HEK293T (cell line): ENCODE measurements at regions not wholly inside any gene's neighbourhood (a gene's known extent, or its start where the extent isn't known, plus 50 kb on each side); places are given as distances from the start of the nearest gene placed in this dataset.

Source experiments
- CTCF ChIA-PET: fragments of 350-600 bp; formaldehyde crosslinking; extraction: SDS; loops from one replicate; lab custom pipeline; 2021; ENCODE audit warnings: antibody characterized with exemption, inconsistent platforms; lab: Yijun Ruan, JAX
- POLR2A ChIA-PET: fragments of 350-600 bp; formaldehyde crosslinking; extraction: SDS; loops from one replicate; lab custom pipeline; 2020; ENCODE audit warnings: antibody characterized with exemption, inconsistent platforms; lab: Yijun Ruan, JAX
- DNase-seq: peaks from one replicate; pipeline ENCODE4 v3.0.0; 2012; ENCODE audit warnings: mixed read lengths; ENCODE audit errors: extremely low spot score
- ARNT ChIP-seq: fragments of 450-650 bp; IDR thresholded peaks from 2 replicates; pipeline ENCODE4 v1.6.1; 2017; ENCODE audit warnings: mild to moderate bottlenecking
- BHLHE40 ChIP-seq: fragments of 450-650 bp; IDR thresholded peaks from 2 replicates; pipeline ENCODE4 v1.6.1; 2016; ENCODE audit warnings: mild to moderate bottlenecking, moderate library complexity, borderline replicate concordance
- CTBP1 ChIP-seq: fragments of 450-650 bp; IDR thresholded peaks from 2 replicates; pipeline ENCODE4 v1.6.1; 2016; ENCODE audit warnings: borderline replicate concordance
- ELF4 ChIP-seq: fragments of 450-650 bp; IDR thresholded peaks from 2 replicates; pipeline ENCODE4 v1.6.1; 2017; ENCODE audit warnings: antibody characterized with exemption
- FOXA1 ChIP-seq: fragments of 450-650 bp; IDR thresholded peaks from 2 replicates; pipeline ENCODE4 v1.6.1; 2016; ENCODE audit warnings: mild to moderate bottlenecking
- FOXK2 ChIP-seq: fragments of 450-650 bp; IDR thresholded peaks from 2 replicates; pipeline ENCODE4 v1.6.1; 2016; ENCODE audit warnings: mild to moderate bottlenecking
- FOXM1 ChIP-seq: fragments of 450-650 bp; IDR thresholded peaks from 2 replicates; pipeline ENCODE4 v1.6.1; 2017; ENCODE audit warnings: mild to moderate bottlenecking, borderline replicate concordance
- HDGF ChIP-seq: fragments of 450-650 bp; IDR thresholded peaks from 2 replicates; pipeline ENCODE4 v1.6.1; 2017; ENCODE audit warnings: antibody characterized with exemption, borderline replicate concordance
- L3MBTL2 ChIP-seq: fragments of 450-650 bp; conservative IDR thresholded peaks from 2 replicates; pipeline ENCODE4 v1.6.1; 2016; ENCODE audit warnings: mild to moderate bottlenecking
- LEF1 ChIP-seq: fragments of 450-650 bp; IDR thresholded peaks from 2 replicates; pipeline ENCODE4 v1.6.1; 2017; ENCODE audit warnings: mild to moderate bottlenecking, borderline replicate concordance
- NFRKB ChIP-seq: fragments of 450-650 bp; IDR thresholded peaks from 2 replicates; pipeline ENCODE4 v1.6.1; 2016; ENCODE audit warnings: mild to moderate bottlenecking, moderate library complexity
- PKNOX1 ChIP-seq: fragments of 450-650 bp; IDR thresholded peaks from 2 replicates; pipeline ENCODE4 v1.6.1; 2016
- SP1 ChIP-seq: fragments of 450-650 bp; IDR thresholded peaks from 2 replicates; pipeline ENCODE4 v1.6.1; 2017
- SUZ12 ChIP-seq: fragments of 450-650 bp; IDR thresholded peaks from 2 replicates; pipeline ENCODE4 v1.6.1; 2016; ENCODE audit warnings: mild to moderate bottlenecking
- TARDBP ChIP-seq: fragments of 450-650 bp; IDR thresholded peaks from 2 replicates; pipeline ENCODE4 v1.6.1; 2016
- ZNF384 ChIP-seq: fragments of 450-650 bp; IDR thresholded peaks from 2 replicates; pipeline ENCODE4 v1.6.1; 2016

GRCh38 chr2:193990868-193991267 lies 1666.2 kb upstream of the SLC39A10 start:
- DNase-seq: no peak
- ChIA-PET POLR2A (no interaction called here), CTCF (no interaction called here)
- peak; percentile 62; the same call in 1 of the 2 replicates for TF ChIP-seq ELF4
- TF ChIP-seq PKNOX1: no peak

GRCh38 chr2:193989645-193990044 lies 1667.4 kb upstream of the SLC39A10 start:
- POLR2A ChIA-PET: no interaction called here
- no peak for DNase-seq
- TF ChIP-seq HDGF (no peak), SP1 (no peak), ZNF384 (no peak), FOXM1 (no peak), ELF4 (no peak), SUZ12 (no peak)
- CTCF ChIA-PET: no interaction called here

- ChIA-PET CTCF (no interaction called here), POLR2A (no interaction called here)
- TF ChIP-seq FOXA1: no peak
- no peak for TF ChIP-seq PKNOX1
- no peak for TF ChIP-seq ZNF384
- no peak for TF ChIP-seq ELF4
- TF ChIP-seq TARDBP: no peak
- no peak for TF ChIP-seq ARNT
- no peak for TF ChIP-seq FOXK2
- no peak for TF ChIP-seq FOXM1
- DNase-seq: no peak
Measured at GRCh38 chr2:193988784-193989183, 1668.2 kb upstream of the SLC39A10 start.

- no peak for DNase-seq
- CTCF ChIA-PET: no interaction called here
- TF ChIP-seq CTBP1 (no peak), TARDBP (no peak), FOXM1 (no peak), LEF1 (no peak), PKNOX1 (no peak), HDGF (no peak), L3MBTL2 (no peak), BHLHE40 (no peak), ARNT (no peak)
Measured at GRCh38 chr2:193985272-193985671, 1671.8 kb upstream of the SLC39A10 start.

GRCh38 chr2:193980599-193980998 lies 1676.4 kb upstream of the SLC39A10 start:
- CTCF ChIA-PET: no interaction called here
- DNase-seq: no peak
- TF ChIP-seq HDGF: no peak
- TF ChIP-seq BHLHE40: no peak
- TF ChIP-seq PKNOX1: no peak
- POLR2A ChIA-PET: no interaction called here

More at GRCh38 chr2:193985272-193985671, 1671.8 kb upstream of the SLC39A10 start:
- POLR2A ChIA-PET: no interaction called here

GRCh38 chr2:193973781-193974180 lies 1683.2 kb upstream of the SLC39A10 start:
- no peak for DNase-seq
- TF ChIP-seq NFRKB: no peak
- no peak for TF ChIP-seq SUZ12
- no peak for TF ChIP-seq FOXK2
- no peak for TF ChIP-seq ZNF384
- TF ChIP-seq CTBP1: no peak
- TF ChIP-seq L3MBTL2: no peak
- TF ChIP-seq ARNT: no peak
- TF ChIP-seq PKNOX1: no peak
- no peak for TF ChIP-seq FOXA1
- no peak for TF ChIP-seq TARDBP
- no peak for TF ChIP-seq HDGF
- CTCF ChIA-PET: no interaction called here
- POLR2A ChIA-PET: no interaction called here

GRCh38 chr2:193966590-193966989 lies 1690.4 kb upstream of the SLC39A10 start:
- no peak for DNase-seq
- TF ChIP-seq ELF4 (no peak), BHLHE40 (no peak), PKNOX1 (no peak), FOXA1 (no peak), FOXM1 (no peak), SUZ12 (no peak), FOXK2 (no peak), NFRKB (no peak), L3MBTL2 (no peak), ARNT (no peak), CTBP1 (no peak), ZNF384 (no peak), SP1 (no peak), HDGF (no peak), LEF1 (no peak), TARDBP (no peak)
- POLR2A ChIA-PET: no interaction called here
- CTCF ChIA-PET: interaction anchor here (0.7 kb wide), 1 partner anchor 32 kb away, joined by 3 read pairs; no protein-coding TSS in a partner anchor
